ENCODE measurements at regions not wholly inside any gene's neighbourhood (a gene's known extent, or its start where the extent isn't known, plus 50 kb on each side); places are given as distances from the start of the nearest gene placed in this dataset.

DNA sequence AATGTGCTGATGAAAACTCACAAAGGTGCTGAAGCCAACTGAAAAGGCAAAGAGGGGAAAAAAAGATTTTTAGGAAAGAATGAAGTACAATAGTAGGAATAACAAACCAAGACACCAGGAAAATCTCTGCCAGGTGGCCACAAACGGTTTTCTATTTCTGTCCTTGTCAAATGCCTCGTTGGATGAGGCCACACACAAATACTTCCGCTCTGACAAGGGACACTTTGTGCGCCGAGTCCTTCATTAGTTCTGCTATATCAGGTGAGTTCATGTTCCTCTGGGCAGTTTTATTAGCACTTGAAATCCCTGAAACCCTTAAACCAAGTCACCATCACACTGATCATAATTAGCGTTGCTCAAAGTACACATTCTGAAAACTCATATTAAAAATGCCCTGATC, 373.1 kb downstream of the VPS13C start:
- Histone ChIP-seq H3K4me3 (ENCODE audit: low read depth, low read length) (no peak overlapping the region), H3K4me1 (no peaks in the 10 kb centered on the region), H3K36me3 (ENCODE audit: control insufficient read depth, insufficient read depth, low read length) (no peaks in the 10 kb centered on the region), H3K9me3 (no peaks in the 10 kb centered on the region), H3K27me3 (replicated peaks; ENCODE audit: control insufficient read depth, insufficient read depth, low read length) (no peaks in the 10 kb centered on the region)
- DNase-seq = no peak
- Mint-ChIP-seq H3K27ac (ENCODE audit: unreplicated experiment) (no peak overlapping the region), H3K4me1 (ENCODE audit: low read depth, unreplicated experiment) (peaks cover 6% of the 10 kb centered on the region), H3K9me3 (ENCODE audit: unreplicated experiment) (no peaks in the 10 kb centered on the region), H3K4me3 (ENCODE audit: unreplicated experiment) (no peak overlapping the region), H3K27me3 (ENCODE audit: insufficient read depth, unreplicated experiment) (peaks cover 4% of the 10 kb centered on the region), H3K36me3 (ENCODE audit: insufficient read depth, unreplicated experiment) (no peaks in the 10 kb centered on the region)
- TF ChIP-seq, protein P1, sequence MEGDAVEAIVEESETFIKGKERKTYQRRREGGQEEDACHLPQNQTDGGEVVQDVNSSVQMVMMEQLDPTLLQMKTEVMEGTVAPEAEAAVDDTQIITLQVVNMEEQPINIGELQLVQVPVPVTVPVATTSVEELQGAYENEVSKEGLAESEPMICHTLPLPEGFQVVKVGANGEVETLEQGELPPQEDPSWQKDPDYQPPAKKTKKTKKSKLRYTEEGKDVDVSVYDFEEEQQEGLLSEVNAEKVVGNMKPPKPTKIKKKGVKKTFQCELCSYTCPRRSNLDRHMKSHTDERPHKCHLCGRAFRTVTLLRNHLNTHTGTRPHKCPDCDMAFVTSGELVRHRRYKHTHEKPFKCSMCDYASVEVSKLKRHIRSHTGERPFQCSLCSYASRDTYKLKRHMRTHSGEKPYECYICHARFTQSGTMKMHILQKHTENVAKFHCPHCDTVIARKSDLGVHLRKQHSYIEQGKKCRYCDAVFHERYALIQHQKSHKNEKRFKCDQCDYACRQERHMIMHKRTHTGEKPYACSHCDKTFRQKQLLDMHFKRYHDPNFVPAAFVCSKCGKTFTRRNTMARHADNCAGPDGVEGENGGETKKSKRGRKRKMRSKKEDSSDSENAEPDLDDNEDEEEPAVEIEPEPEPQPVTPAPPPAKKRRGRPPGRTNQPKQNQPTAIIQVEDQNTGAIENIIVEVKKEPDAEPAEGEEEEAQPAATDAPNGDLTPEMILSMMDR (IDR thresholded peaks at IDR 0.05; ENCODE audit: insufficient read depth in 1 of 2, low read depth in 1 of 2, low read length in 1 of 2, severe bottlenecking in 1 of 2, unreplicated experiment in 1 of 2) = no peak
- POLR2A ChIA-PET = no interaction called here
- BruUV-seq (replicated peaks) = no TSS peak
- CTCF ChIA-PET = no interaction called here
- intact Hi-C loops (cut with micrococcal nuclease; ENCODE audit: unreplicated experiment) = no loop called here

DNA sequence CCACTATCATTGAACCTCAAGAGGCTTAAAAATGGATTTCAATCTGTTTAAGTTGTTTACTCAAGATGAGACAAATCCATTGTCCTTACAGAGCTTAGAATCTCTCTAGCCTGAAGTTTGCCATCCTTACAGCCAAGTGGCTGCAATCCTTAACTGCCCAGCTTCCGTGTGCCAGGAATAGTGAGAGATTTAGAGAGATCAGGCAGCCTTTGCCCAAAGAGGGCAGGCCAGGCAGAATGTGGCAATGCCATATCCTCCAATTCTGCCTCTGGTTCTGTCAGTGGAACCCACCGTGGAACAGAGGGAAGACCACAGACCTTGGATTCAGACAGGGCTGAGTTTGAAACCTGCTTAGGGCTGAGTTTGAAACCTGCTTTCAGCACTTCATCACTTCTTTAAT, 374.3 kb downstream of the VPS13C start:
- Histone ChIP-seq H3K36me3 (ENCODE audit: control insufficient read depth, insufficient read depth, low read length) (no peaks in the 10 kb centered on the region), H3K4me1 (no peaks in the 10 kb centered on the region), H3K4me3 (ENCODE audit: low read depth, low read length) (no peak overlapping the region), H3K27me3 (replicated peaks; ENCODE audit: control insufficient read depth, insufficient read depth, low read length) (no peaks in the 10 kb centered on the region), H3K9me3 (no peaks in the 10 kb centered on the region)
- H3K27ac Mint-ChIP-seq (ENCODE audit: unreplicated experiment) = no peak overlapping the region
- DNase-seq = no peak
- intact Hi-C loops (cut with micrococcal nuclease; ENCODE audit: unreplicated experiment) = no loop called here
- peaks cover 6% of the 10 kb centered on the region for H3K4me1 Mint-ChIP-seq (ENCODE audit: low read depth, unreplicated experiment)
- TF ChIP-seq, protein P1 (IDR thresholded peaks at IDR 0.05; ENCODE audit: insufficient read depth in 1 of 2, low read depth in 1 of 2, low read length in 1 of 2, severe bottlenecking in 1 of 2, unreplicated experiment in 1 of 2) = no peak
- ChIA-PET POLR2A (no interaction called here), CTCF (no interaction called here)
- H3K27me3 Mint-ChIP-seq (ENCODE audit: insufficient read depth, unreplicated experiment) = peaks cover 4% of the 10 kb centered on the region
- no peaks in the 10 kb centered on the region for H3K9me3 Mint-ChIP-seq (ENCODE audit: unreplicated experiment)
- H3K36me3 Mint-ChIP-seq (ENCODE audit: insufficient read depth, unreplicated experiment) = no peaks in the 10 kb centered on the region
- no TSS peak for BruUV-seq (replicated peaks)
- no peak overlapping the region for H3K4me3 Mint-ChIP-seq (ENCODE audit: unreplicated experiment)

GRCh38 chr15:61685534-61685933, 374.7 kb downstream of the VPS13C start:
- TF ChIP-seq, protein P1 (IDR thresholded peaks at IDR 0.05; ENCODE audit: insufficient read depth in 1 of 2, low read depth in 1 of 2, low read length in 1 of 2, severe bottlenecking in 1 of 2, unreplicated experiment in 1 of 2) = no peak
- Histone ChIP-seq H3K4me1 (no peaks in the 10 kb centered on the region), H3K36me3 (ENCODE audit: control insufficient read depth, insufficient read depth, low read length) (no peaks in the 10 kb centered on the region), H3K9me3 (no peaks in the 10 kb centered on the region), H3K4me3 (ENCODE audit: low read depth, low read length) (no peak overlapping the region), H3K27me3 (replicated peaks; ENCODE audit: control insufficient read depth, insufficient read depth, low read length) (no peaks in the 10 kb centered on the region)
- ChIA-PET CTCF (no interaction called here), POLR2A (no interaction called here)
- no peak for DNase-seq
- peaks cover 6% of the 10 kb centered on the region for H3K4me1 Mint-ChIP-seq (ENCODE audit: low read depth, unreplicated experiment)
- H3K36me3 Mint-ChIP-seq (ENCODE audit: insufficient read depth, unreplicated experiment) = no peaks in the 10 kb centered on the region
- no peak overlapping the region for H3K4me3 Mint-ChIP-seq (ENCODE audit: unreplicated experiment)
- intact Hi-C loops (cut with micrococcal nuclease; ENCODE audit: unreplicated experiment) = no loop called here
- no TSS peak for BruUV-seq (replicated peaks)
- H3K9me3 Mint-ChIP-seq (ENCODE audit: unreplicated experiment) = no peaks in the 10 kb centered on the region
- no peak overlapping the region for H3K27ac Mint-ChIP-seq (ENCODE audit: unreplicated experiment)
- peaks cover 3% of the 10 kb centered on the region for H3K27me3 Mint-ChIP-seq (ENCODE audit: insufficient read depth, unreplicated experiment)

Data from Caco-2 (cell line).